ENCODE measurements at regions not wholly inside any gene's neighbourhood (a gene's known extent, or its start where the extent isn't known, plus 50 kb on each side); places are given as distances from the start of the nearest gene placed in this dataset.

- no peak for DNase-seq
Observed at GRCh38 chr5:4082966-4083564, 487.4 kb downstream of the IRX1 start.

GRCh38 chr5:4083591-4084337, 488.1 kb downstream of the IRX1 start:
- no peak for DNase-seq

GRCh38 chr5:4086081-4086480, 490.4 kb downstream of the IRX1 start:
- DNase-seq = no peak

GRCh38 chr5:4087110-4087509, 491.5 kb downstream of the IRX1 start:
- no peak for DNase-seq

- no peak for DNase-seq
Observed at GRCh38 chr5:4089087-4089486, 493.5 kb downstream of the IRX1 start.

GRCh38 chr5:4093236-4093635, 497.6 kb downstream of the IRX1 start:
- DNase-seq = no peak

GRCh38 chr5:4093970-4094369, 498.3 kb downstream of the IRX1 start:
- no peak for DNase-seq

- no peak for DNase-seq
Observed at GRCh38 chr5:4095918-4096630, 500.4 kb downstream of the IRX1 start.

- no peak for DNase-seq
Observed at GRCh38 chr5:4097199-4097598, 501.6 kb downstream of the IRX1 start.

GRCh38 chr5:4098226-4098625, 502.6 kb downstream of the IRX1 start:
- no peak for DNase-seq

GRCh38 chr5:4099386-4099785, 503.8 kb downstream of the IRX1 start:
- no peak for DNase-seq

- no peak for DNase-seq
Observed at GRCh38 chr5:4100739-4101138, 505.1 kb downstream of the IRX1 start.

GRCh38 chr5:4101189-4101588, 505.6 kb downstream of the IRX1 start:
- DNase-seq = no peak

GRCh38 chr5:4104831-4105597, 509.4 kb downstream of the IRX1 start:
- no peak for DNase-seq

- DNase-seq = no peak
Observed at GRCh38 chr5:4108690-4109089, 513.1 kb downstream of the IRX1 start.

- DNase-seq = no peak
Observed at GRCh38 chr5:4113426-4113825, 517.8 kb downstream of the IRX1 start.

- no peak for DNase-seq
Observed at GRCh38 chr5:4113905-4114304, 518.3 kb downstream of the IRX1 start.

GRCh38 chr5:4114452-4114851, 518.8 kb downstream of the IRX1 start:
- DNase-seq = no peak

GRCh38 chr5:4116834-4117233, 521.2 kb downstream of the IRX1 start:
- no peak for DNase-seq

GRCh38 chr5:4124221-4124970, 528.8 kb downstream of the IRX1 start:
- no peak for DNase-seq

- no peak for DNase-seq
Observed at GRCh38 chr5:4128994-4129393, 533.4 kb downstream of the IRX1 start.

- no peak for DNase-seq
Observed at GRCh38 chr5:4129523-4129922, 533.9 kb downstream of the IRX1 start.

- DNase-seq = no peak
Observed at GRCh38 chr5:4130819-4131218, 535.2 kb downstream of the IRX1 start.

All from T1000 (cell line).